B cell (primary cell): ENCODE measurements at regions not wholly inside any gene's neighbourhood (a gene's known extent, or its start where the extent isn't known, plus 50 kb on each side); places are given as distances from the start of the nearest gene placed in this dataset.

Source experiments
- EZH2 ChIP-seq: IDR thresholded peaks from 2 replicates; pipeline ENCODE4 v1.6.1; 2012; ENCODE audit warnings: borderline replicate concordance, low read depth, mild to moderate bottlenecking, moderate library complexity, low read length; ENCODE audit not compliant: insufficient read depth, poor library complexity, severe bottlenecking
- TF ChIP-seq, protein P1 (sequence below): fragments of 200-600 bp; IDR thresholded peaks from one replicate; pipeline ENCODE4 v1.8.0; 2022; ENCODE audit warnings: antibody characterized with exemption, mild to moderate bottlenecking

DNA sequence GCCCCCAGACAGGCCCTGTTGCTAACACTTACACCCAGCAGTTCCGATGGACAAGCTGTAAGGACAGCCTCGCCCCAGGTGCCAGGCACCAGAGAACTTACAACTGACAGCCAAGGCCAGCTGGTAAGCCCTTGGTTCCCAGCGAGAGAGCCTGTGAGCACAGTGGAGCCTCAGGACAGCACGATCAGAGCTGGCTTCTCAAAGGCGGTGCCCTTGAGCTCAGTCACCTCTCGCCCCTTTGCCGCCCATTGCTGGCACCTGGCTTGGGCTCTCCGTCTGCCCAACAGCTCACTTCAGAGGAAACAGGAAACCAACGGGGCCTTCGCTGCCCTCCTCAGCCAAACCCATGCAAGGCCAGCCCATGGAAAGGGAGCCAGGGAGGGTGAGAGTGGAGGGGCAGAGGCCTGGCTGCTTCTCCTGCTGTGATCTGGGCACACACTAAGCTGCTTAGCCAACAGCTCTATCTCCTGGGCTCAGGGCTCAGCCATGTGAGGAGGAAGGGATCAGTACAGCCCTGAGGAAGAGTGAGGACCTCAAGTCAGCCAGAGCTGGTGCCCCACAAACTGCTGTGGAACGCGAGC, 98.5 kb downstream of the SINHCAF start:
- TF ChIP-seq, protein P1, sequence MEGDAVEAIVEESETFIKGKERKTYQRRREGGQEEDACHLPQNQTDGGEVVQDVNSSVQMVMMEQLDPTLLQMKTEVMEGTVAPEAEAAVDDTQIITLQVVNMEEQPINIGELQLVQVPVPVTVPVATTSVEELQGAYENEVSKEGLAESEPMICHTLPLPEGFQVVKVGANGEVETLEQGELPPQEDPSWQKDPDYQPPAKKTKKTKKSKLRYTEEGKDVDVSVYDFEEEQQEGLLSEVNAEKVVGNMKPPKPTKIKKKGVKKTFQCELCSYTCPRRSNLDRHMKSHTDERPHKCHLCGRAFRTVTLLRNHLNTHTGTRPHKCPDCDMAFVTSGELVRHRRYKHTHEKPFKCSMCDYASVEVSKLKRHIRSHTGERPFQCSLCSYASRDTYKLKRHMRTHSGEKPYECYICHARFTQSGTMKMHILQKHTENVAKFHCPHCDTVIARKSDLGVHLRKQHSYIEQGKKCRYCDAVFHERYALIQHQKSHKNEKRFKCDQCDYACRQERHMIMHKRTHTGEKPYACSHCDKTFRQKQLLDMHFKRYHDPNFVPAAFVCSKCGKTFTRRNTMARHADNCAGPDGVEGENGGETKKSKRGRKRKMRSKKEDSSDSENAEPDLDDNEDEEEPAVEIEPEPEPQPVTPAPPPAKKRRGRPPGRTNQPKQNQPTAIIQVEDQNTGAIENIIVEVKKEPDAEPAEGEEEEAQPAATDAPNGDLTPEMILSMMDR, result no peak
- no peak for TF ChIP-seq EZH2
